GM18505 (cell line): ENCODE measurements at regions not wholly inside any gene's neighbourhood (a gene's known extent, or its start where the extent isn't known, plus 50 kb on each side); places are given as distances from the start of the nearest gene placed in this dataset.

Experiments used
- ATAC-seq: cut with Tn5 transposase; IDR thresholded peaks from one replicate; pipeline ENCODE4 v1.9.1; 2021; ENCODE audit not compliant: unreplicated experiment
- POLR2A ChIP-seq: IDR thresholded peaks from 4 replicates; pipeline ENCODE4 v1.6.1; 2011; ENCODE audit warnings: borderline replicate concordance; ENCODE audit not compliant: insufficient read depth, insufficient read length; ENCODE audit errors: extremely low read depth

- ATAC-seq: no peak
- no peak for TF ChIP-seq POLR2A
These were observed 179.7 kb upstream of the GUCY1A2 start for GRCh38 chr11:107197932-107198331.

GRCh38 chr11:107196732-107197131 lies 178.5 kb upstream of the GUCY1A2 start:
- ATAC-seq: no peak
- TF ChIP-seq POLR2A: no peak

GRCh38 chr11:107184986-107185385 lies 166.7 kb upstream of the GUCY1A2 start:
- TF ChIP-seq POLR2A: no peak
- no peak for ATAC-seq

- no peak for ATAC-seq
These were observed 165.7 kb upstream of the GUCY1A2 start for GRCh38 chr11:107183953-107184352.

GRCh38 chr11:107182978-107183377 lies 164.7 kb upstream of the GUCY1A2 start:
- TF ChIP-seq POLR2A: no peak
- ATAC-seq: no peak

More at GRCh38 chr11:107183953-107184352, 165.7 kb upstream of the GUCY1A2 start:
- TF ChIP-seq POLR2A: no peak

GRCh38 chr11:107180236-107180635 lies 162.0 kb upstream of the GUCY1A2 start:
- no peak for ATAC-seq
- no peak for TF ChIP-seq POLR2A

- TF ChIP-seq POLR2A: no peak
- no peak for ATAC-seq
These were observed 161.6 kb upstream of the GUCY1A2 start for GRCh38 chr11:107179829-107180228.

GRCh38 chr11:107177106-107177477 lies 158.8 kb upstream of the GUCY1A2 start:
- TF ChIP-seq POLR2A: no peak
- ATAC-seq: no peak

GRCh38 chr11:107176148-107177105 lies 158.2 kb upstream of the GUCY1A2 start:
- TF ChIP-seq POLR2A: no peak

GRCh38 chr11:107174856-107175255 lies 156.6 kb upstream of the GUCY1A2 start:
- ATAC-seq: no peak
- no peak for TF ChIP-seq POLR2A

More at GRCh38 chr11:107176148-107177105, 158.2 kb upstream of the GUCY1A2 start:
- no peak for ATAC-seq

- no peak for ATAC-seq
- no peak for TF ChIP-seq POLR2A
These were observed 154.7 kb upstream of the GUCY1A2 start for GRCh38 chr11:107172996-107173395.

- no peak for ATAC-seq
- no peak for TF ChIP-seq POLR2A
These were observed 139.5 kb upstream of the GUCY1A2 start for GRCh38 chr11:107157809-107158187.

- no peak for TF ChIP-seq POLR2A
- ATAC-seq: no peak
These were observed 139.0 kb upstream of the GUCY1A2 start for GRCh38 chr11:107157146-107157808.

GRCh38 chr11:107151579-107151978 lies 133.3 kb upstream of the GUCY1A2 start:
- ATAC-seq: no peak
- TF ChIP-seq POLR2A: no peak
